Sigmoid colon (tissue), 6 donors: ENCODE measurements at regions not wholly inside any gene's neighbourhood (a gene's known extent, or its start where the extent isn't known, plus 50 kb on each side); places are given as distances from the start of the nearest gene placed in this dataset.

Experiments used
- DNase-seq: peaks from one replicate; pipeline ENCODE4 v3.0.0-alpha.2; 2019
- H3K27ac ChIP-seq, 4 donors: fragments of 200-600 bp; sonication (generic); one replicate each; pipeline ENCODE4 v1.5.1; 2016 to 2019; ENCODE audit warnings: mild to moderate bottlenecking in 1 of 4
- H3K27me3 ChIP-seq, 3 donors: fragments of 200-600 bp; sonication (generic); one replicate each; pipeline ENCODE4 v1.5.1; 2019; ENCODE audit warnings: mild to moderate bottlenecking in 1 of 3
- H3K36me3 ChIP-seq, 4 donors: fragments of 200-600 bp; sonication (generic); one replicate each; pipeline ENCODE4 v1.5.1; 2016 to 2019
- H3K4me1 ChIP-seq, 4 donors: fragments of 200-600 bp; sonication (generic); one replicate each; pipeline ENCODE4 v1.5.1; 2017 to 2019
- H3K4me3 ChIP-seq, 4 donors: fragments of 200-600 bp; sonication (generic); one replicate each; pipeline ENCODE4 v1.5.1; 2017 to 2019; ENCODE audit warnings: mild to moderate bottlenecking in 2 of 4, moderate library complexity in 1 of 4
- H3K9me3 ChIP-seq, 4 donors: fragments of 200-600 bp in 3 of 4; sonication (generic) in 3 of 4; one replicate each; pipeline versions ENCODE4 v1.5.1 to v1.6.1; 2013 to 2019
- EP300 ChIP-seq, 4 donors: sonication (generic); formaldehyde crosslinking; IDR thresholded peaks; one replicate each; pipeline ENCODE4 v1.6.1; 2017; ENCODE audit warnings: antibody characterized with exemption in 4 of 4
- POLR2A ChIP-seq, 2 donors: fragments of 450-650 bp; IDR thresholded peaks; one replicate each; pipeline ENCODE4 v1.6.1; 2016; ENCODE audit warnings: antibody characterized with exemption in 2 of 2, mild to moderate bottlenecking in 2 of 2, moderate library complexity in 2 of 2
- POLR2AphosphoS5 ChIP-seq, 4 donors: sonication (generic); formaldehyde crosslinking; IDR thresholded peaks; one replicate each; pipeline ENCODE4 v1.6.1; 2017; ENCODE audit warnings: antibody characterized with exemption in 4 of 4
- WGBS, 2 donors: extraction: QIAGEN DNeasy Blood & Tissue Kit; methylation state at CpG; one replicate each; pipeline ENCODE4 v1.1.7; 2013; 5-methylcytosine and 5-hydroxymethylcytosine counted together
- intact Hi-C: fragments of 100-400 bp; cut with DNase I; formaldehyde crosslinking; loops from one replicate; pipeline ENCODE4 v1.15.1; 2023
- TF ChIP-seq, protein P1 (sequence below), 4 experiments: fragments of 450-650 bp in 3 of 4; fragments of 200-600 bp in 1 of 4; IDR thresholded peaks; one replicate each; pipeline ENCODE4 v1.5.1; 2016 to 2019; ENCODE audit warnings: antibody characterized with exemption in 4 of 4, mild to moderate bottlenecking in 3 of 4, moderate library complexity in 2 of 4
- donor health status: healthy with polysubstance abuse.
- donor health status: healthy.

DNA sequence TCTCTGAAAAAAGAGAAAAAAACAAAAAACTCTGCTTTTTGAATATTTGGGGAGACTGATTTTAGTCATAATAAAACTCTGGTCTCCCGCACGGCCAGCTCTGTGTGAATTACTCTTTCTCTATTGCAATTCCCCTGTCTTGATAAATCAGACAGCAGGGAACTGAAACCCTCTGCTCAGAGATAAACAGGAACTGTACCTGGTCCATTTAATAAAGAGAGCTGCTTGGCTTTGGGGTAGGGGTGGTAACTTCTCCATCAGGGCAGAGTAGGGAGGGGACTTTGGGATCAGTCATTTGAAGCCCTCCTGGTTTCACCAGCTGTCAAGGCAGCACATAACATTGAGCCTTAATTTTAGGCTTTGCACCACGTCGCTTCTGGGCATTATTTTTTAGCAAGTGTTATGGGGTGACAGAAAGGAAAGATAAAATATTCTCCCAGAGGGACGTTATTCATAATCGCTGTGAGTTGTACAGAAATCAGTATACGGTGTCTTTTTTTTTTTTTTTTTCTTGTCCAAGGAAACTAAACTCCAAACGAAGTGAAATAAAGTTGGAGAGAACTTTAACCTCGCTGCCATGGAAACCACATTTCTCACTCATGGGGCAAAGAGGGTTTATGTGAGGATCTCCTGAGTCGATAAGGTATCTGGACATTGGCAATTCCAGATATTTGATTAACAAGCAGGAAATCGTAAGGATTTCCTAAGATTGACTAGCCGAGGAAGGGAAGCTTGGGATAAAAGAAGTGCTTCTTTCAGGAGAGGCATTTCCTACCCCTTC lies 99.0 kb upstream of the MRI1 start:
- Histone ChIP-seq H3K4me3 (no peak overlapping the region), H3K4me1 (no peaks in the 10 kb centered on the region), H3K9me3 (no peaks in the 10 kb centered on the region), H3K36me3 (no peaks in the 10 kb centered on the region), H3K27me3 (peaks cover 0 to 4% (median 0%) of the 10 kb centered on the region in 3 donors), H3K27ac (no peak overlapping the region)
- 18 to 61% methylated on average over 12 of the region's 12 CpGs for WGBS, 2 donors
- DNase-seq: no peak
- TF ChIP-seq, protein P1, sequence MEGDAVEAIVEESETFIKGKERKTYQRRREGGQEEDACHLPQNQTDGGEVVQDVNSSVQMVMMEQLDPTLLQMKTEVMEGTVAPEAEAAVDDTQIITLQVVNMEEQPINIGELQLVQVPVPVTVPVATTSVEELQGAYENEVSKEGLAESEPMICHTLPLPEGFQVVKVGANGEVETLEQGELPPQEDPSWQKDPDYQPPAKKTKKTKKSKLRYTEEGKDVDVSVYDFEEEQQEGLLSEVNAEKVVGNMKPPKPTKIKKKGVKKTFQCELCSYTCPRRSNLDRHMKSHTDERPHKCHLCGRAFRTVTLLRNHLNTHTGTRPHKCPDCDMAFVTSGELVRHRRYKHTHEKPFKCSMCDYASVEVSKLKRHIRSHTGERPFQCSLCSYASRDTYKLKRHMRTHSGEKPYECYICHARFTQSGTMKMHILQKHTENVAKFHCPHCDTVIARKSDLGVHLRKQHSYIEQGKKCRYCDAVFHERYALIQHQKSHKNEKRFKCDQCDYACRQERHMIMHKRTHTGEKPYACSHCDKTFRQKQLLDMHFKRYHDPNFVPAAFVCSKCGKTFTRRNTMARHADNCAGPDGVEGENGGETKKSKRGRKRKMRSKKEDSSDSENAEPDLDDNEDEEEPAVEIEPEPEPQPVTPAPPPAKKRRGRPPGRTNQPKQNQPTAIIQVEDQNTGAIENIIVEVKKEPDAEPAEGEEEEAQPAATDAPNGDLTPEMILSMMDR (IDR thresholded peaks at IDR 0.05): no peak
- no peak for TF ChIP-seq EP300 (IDR thresholded peaks at IDR 0.05)
- no peak for TF ChIP-seq POLR2AphosphoS5 (IDR thresholded peaks at IDR 0.05)
- no peak for TF ChIP-seq POLR2A (IDR thresholded peaks at IDR 0.05)
- intact Hi-C loops: no loop called here

DNA sequence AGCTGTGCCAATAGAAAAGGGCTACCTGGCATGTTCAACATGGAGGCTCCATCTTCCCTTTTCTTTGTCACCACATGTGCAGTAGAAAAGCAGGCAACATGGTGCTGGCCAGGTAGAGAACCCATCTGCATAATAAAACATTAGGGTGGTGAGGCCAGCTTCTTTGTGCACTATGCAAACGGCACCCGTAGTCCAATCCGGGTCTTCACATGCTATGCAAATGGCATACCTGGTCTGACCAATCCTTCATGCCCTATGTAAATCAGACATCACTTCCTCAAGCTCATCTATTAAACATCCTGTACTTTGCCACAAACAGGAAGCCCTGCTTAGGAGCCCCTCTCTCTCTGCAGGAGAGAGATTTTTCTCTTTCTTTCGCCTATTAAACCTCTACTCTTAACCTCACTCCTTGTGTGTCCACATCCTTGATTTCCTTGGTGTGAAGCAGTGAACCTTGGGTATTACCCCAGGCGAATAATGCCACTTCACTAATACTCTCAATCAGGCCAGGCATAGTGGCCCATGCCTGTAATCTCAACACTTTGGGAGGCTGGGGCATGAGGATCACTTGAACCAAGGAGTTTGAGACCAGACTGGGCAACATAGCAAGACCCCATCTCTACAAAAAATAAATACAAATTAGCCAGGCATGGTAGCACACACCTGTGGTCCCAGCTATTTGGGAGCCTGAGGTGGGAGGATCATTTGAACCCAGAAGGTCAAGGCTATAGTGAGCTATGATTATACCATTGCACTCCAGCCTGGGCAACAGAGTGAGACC lies 111.3 kb upstream of the MRI1 start:
- Histone ChIP-seq H3K27ac (no peak overlapping the region), H3K27me3 (no peaks in the 10 kb centered on the region), H3K36me3 (no peaks in the 10 kb centered on the region), H3K4me1 (no peaks in the 10 kb centered on the region), H3K4me3 (no peak overlapping the region), H3K9me3 (no peaks in the 10 kb centered on the region)
- TF ChIP-seq POLR2AphosphoS5 (IDR thresholded peaks at IDR 0.05) (no peak), EP300 (IDR thresholded peaks at IDR 0.05) (no peak), POLR2A (IDR thresholded peaks at IDR 0.05) (no peak)
- TF ChIP-seq, protein P1 (IDR thresholded peaks at IDR 0.05): no peak
- intact Hi-C loops: no loop called here
- no peak for DNase-seq
- 75 to 80% methylated on average over 5 of the region's 5 CpGs for WGBS, 2 donors

DNA sequence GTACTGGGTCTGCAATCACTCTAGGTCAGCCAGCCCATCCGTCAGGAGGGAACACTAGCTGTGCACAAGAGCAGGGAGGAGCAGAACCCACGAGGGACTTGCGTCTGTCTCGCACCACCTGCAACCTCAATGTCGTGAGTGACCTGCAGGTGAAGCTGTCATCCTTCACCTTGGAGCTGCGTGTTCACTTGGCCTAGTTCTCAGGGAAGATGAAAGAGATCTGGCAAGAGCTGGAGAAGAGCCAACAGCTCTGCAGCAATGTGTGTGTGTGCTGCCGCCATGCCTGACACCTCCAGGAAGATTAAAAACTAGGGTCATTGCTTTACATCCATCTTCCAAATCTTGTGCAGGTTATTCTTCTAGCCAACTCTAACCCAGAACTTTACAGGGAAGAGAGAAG lies 117.6 kb upstream of the MRI1 start:
- Histone ChIP-seq H3K4me1 (no peaks in the 10 kb centered on the region), H3K4me3 (no peak overlapping the region), H3K27ac (no peak overlapping the region), H3K27me3 (no peaks in the 10 kb centered on the region), H3K9me3 (peaks cover 0 to 3% (median 0%) of the 10 kb centered on the region in 4 donors), H3K36me3 (no peaks in the 10 kb centered on the region)
- no peak for DNase-seq
- no peak for TF ChIP-seq POLR2AphosphoS5 (IDR thresholded peaks at IDR 0.05)
- no peak for TF ChIP-seq POLR2A (IDR thresholded peaks at IDR 0.05)
- no peak for TF ChIP-seq EP300 (IDR thresholded peaks at IDR 0.05)
- TF ChIP-seq, protein P1 (IDR thresholded peaks at IDR 0.05): no peak
- WGBS, 2 donors: 38 to 74% methylated on average over 7 of the region's 7 CpGs
- intact Hi-C loops: no loop called here

DNA sequence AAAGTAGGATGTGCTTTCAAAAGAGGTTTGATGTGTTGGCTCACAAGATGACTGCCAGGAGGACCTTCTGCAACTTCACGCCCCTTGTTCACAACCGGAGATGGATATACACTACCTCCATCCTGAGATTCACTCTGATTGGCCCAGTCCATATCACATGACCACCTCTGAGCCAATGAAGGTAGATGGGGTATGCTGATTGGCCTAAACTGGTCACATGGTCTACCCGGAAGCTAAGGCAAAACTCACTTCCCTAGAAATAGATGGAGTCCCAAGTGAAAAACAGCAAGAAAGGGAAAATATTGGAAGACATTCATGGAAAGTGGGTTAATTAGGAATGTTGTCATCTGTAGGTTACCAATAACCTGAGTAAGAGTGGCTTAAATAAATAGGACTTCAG lies 119.7 kb upstream of the MRI1 start:
- intact Hi-C loops: no loop called here
- no peak for DNase-seq
- no peaks in the 10 kb centered on the region for H3K27me3 ChIP-seq
- H3K27ac ChIP-seq: no peak overlapping the region
- WGBS, 2 donors: 92 to 97% methylated on average over 3 of the region's 3 CpGs
- H3K4me3 ChIP-seq: no peak overlapping the region
- no peaks in the 10 kb centered on the region for H3K36me3 ChIP-seq
- TF ChIP-seq POLR2A (IDR thresholded peaks at IDR 0.05): no peak
- no peak for TF ChIP-seq EP300 (IDR thresholded peaks at IDR 0.05)
- TF ChIP-seq, protein P1 (IDR thresholded peaks at IDR 0.05): no peak
- TF ChIP-seq POLR2AphosphoS5 (IDR thresholded peaks at IDR 0.05): no peak
- peaks cover 0 to 3% (median 0%) of the 10 kb centered on the region in 4 donors for H3K9me3 ChIP-seq
- no peaks in the 10 kb centered on the region for H3K4me1 ChIP-seq
